HCT116 (cell line): ENCODE measurements at regions not wholly inside any gene's neighbourhood (a gene's known extent, or its start where the extent isn't known, plus 50 kb on each side); places are given as distances from the start of the nearest gene placed in this dataset.

Source experiments
- POLR2A ChIP-seq: IDR thresholded peaks from 2 replicates; pipeline ENCODE4 v1.7.0; 2011; ENCODE audit warnings: borderline replicate concordance; ENCODE audit not compliant: insufficient read depth, insufficient read length; ENCODE audit errors: extremely low read depth
- TF ChIP-seq, protein P1 (sequence below): IDR thresholded peaks from 2 replicates; pipeline ENCODE4 v1.6.1; 2012; ENCODE audit warnings: low read depth

DNA sequence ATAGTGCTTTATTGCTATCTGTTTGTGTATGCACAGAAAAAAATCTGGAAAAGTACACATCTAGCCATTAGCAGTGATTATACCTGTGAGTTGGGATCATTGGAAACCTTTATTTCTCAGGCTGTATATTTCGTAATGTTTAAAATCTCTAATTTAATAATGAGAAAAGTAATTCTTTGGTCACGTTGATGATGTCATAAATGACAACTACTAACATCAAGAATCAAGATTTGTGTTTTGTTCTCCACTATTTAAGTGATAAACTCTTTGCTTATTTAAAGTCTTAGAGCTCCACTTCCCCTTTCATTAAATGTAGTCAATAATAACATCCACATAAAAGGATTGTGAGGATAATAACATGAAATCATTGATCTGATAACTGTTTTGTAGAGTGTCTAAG is 126.2 kb downstream of the TMA16 start:
- no peak for TF ChIP-seq POLR2A
- TF ChIP-seq, protein P1, sequence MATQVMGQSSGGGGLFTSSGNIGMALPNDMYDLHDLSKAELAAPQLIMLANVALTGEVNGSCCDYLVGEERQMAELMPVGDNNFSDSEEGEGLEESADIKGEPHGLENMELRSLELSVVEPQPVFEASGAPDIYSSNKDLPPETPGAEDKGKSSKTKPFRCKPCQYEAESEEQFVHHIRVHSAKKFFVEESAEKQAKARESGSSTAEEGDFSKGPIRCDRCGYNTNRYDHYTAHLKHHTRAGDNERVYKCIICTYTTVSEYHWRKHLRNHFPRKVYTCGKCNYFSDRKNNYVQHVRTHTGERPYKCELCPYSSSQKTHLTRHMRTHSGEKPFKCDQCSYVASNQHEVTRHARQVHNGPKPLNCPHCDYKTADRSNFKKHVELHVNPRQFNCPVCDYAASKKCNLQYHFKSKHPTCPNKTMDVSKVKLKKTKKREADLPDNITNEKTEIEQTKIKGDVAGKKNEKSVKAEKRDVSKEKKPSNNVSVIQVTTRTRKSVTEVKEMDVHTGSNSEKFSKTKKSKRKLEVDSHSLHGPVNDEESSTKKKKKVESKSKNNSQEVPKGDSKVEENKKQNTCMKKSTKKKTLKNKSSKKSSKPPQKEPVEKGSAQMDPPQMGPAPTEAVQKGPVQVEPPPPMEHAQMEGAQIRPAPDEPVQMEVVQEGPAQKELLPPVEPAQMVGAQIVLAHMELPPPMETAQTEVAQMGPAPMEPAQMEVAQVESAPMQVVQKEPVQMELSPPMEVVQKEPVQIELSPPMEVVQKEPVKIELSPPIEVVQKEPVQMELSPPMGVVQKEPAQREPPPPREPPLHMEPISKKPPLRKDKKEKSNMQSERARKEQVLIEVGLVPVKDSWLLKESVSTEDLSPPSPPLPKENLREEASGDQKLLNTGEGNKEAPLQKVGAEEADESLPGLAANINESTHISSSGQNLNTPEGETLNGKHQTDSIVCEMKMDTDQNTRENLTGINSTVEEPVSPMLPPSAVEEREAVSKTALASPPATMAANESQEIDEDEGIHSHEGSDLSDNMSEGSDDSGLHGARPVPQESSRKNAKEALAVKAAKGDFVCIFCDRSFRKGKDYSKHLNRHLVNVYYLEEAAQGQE = no peak
